ENCODE measurements at regions not wholly inside any gene's neighbourhood (a gene's known extent, or its start where the extent isn't known, plus 50 kb on each side); places are given as distances from the start of the nearest gene placed in this dataset.

DNA sequence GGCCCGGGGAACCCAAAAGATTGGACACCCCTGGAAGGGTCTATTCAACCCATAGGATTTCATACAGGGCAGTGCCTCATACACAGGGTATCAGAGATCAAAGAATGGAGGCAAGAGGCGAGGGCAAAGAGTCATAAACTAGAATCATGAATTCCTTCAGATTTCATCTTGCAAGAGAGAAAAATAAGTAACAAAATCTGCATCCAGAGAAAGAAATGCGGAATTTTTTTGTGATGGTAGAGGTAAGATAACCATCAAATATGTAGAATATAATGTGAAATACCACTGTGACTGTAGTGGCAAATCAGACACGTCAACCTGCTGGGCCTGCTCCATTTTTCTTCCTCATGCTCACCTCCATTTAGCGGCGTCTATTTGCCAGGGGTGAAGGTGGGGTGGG is 143.6 kb downstream of the SNX18 start:
- DNase-seq (no peak), ATAC-seq (ENCODE audit: low read depth) (no peak)
- no peaks in the 10 kb centered on the region for H3K27me3 Mint-ChIP-seq
- intact Hi-C loops (cut with micrococcal nuclease): no loop called here
- H3K4me3 Mint-ChIP-seq: no peak overlapping the region
- ChIA-PET POLR2A (interaction anchor here (1.4 kb wide), 1 partner anchor 15 kb away, joined by 3 read pairs; no protein-coding TSS in a partner anchor), CTCF (no interaction called here)
- peaks cover 8% of the 10 kb centered on the region for H3K4me1 Mint-ChIP-seq
- TF ChIP-seq, protein P1, sequence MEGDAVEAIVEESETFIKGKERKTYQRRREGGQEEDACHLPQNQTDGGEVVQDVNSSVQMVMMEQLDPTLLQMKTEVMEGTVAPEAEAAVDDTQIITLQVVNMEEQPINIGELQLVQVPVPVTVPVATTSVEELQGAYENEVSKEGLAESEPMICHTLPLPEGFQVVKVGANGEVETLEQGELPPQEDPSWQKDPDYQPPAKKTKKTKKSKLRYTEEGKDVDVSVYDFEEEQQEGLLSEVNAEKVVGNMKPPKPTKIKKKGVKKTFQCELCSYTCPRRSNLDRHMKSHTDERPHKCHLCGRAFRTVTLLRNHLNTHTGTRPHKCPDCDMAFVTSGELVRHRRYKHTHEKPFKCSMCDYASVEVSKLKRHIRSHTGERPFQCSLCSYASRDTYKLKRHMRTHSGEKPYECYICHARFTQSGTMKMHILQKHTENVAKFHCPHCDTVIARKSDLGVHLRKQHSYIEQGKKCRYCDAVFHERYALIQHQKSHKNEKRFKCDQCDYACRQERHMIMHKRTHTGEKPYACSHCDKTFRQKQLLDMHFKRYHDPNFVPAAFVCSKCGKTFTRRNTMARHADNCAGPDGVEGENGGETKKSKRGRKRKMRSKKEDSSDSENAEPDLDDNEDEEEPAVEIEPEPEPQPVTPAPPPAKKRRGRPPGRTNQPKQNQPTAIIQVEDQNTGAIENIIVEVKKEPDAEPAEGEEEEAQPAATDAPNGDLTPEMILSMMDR (IDR thresholded peaks at IDR 0.05): no peak
- H3K36me3 Mint-ChIP-seq (ENCODE audit: low read depth): no peaks in the 10 kb centered on the region
- H3K27ac Mint-ChIP-seq: no peak overlapping the region
- no peaks in the 10 kb centered on the region for H3K9me3 Mint-ChIP-seq

DNA sequence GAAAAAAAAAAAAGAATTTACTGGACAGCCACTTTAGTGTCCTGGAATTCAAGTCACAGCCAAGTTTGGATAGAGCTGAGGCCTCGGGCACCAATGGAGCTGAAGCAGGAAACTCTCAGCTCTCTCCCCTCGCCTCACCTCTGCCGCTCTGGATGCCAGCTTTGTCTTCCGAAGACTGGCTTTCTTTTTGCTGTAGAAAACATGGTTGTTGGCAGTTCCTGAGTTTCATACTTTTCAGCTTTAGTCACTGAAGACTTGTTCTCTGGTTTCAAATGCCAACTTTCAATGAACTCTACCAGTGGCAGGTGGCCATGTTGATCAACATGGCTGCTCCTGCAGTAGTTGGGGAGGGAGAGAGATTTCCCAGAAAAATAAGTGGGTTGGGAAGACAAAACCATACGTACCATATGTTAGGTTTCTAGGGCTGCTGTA is 142.2 kb downstream of the SNX18 start:
- Mint-ChIP-seq H3K27me3 (no peaks in the 10 kb centered on the region), H3K9me3 (no peaks in the 10 kb centered on the region), H3K27ac (no peak overlapping the region), H3K4me1 (peaks cover 15% of the 10 kb centered on the region), H3K4me3 (no peak overlapping the region), H3K36me3 (ENCODE audit: low read depth) (no peaks in the 10 kb centered on the region)
- intact Hi-C loops (cut with micrococcal nuclease): no loop called here
- ChIA-PET POLR2A (interaction anchor here (0.7 to 1.4 kb wide), 2 partner anchors 13 to 17 kb away, joined by 3 read pairs; no protein-coding TSS in a partner anchor), CTCF (no interaction called here)
- DNase-seq (no peak), ATAC-seq (ENCODE audit: low read depth) (no peak)
- TF ChIP-seq, protein P1 (IDR thresholded peaks at IDR 0.05): no peak

DNA sequence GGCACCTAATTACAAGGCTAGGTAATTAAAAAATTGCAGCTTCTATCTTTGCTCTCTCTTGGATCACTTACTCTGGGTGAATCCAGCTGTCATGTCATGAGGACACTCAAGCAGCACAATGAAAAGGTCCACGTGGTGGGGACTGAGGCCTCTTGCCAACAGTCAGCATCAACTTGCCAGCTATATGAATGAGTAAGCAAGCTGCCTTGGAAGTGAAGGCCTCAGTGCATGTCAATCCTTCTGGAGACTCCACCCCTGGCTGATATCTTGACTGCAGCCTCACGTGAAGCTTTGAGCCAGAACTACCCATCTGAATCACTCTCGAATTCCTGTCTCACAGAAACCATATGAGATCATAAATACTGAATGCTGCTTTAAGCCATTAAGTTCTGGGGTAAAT is 140.5 kb downstream of the SNX18 start:
- Mint-ChIP-seq H3K4me3 (no peak overlapping the region), H3K27ac (no peak overlapping the region), H3K36me3 (ENCODE audit: low read depth) (no peaks in the 10 kb centered on the region), H3K27me3 (no peaks in the 10 kb centered on the region), H3K4me1 (peaks cover 19% of the 10 kb centered on the region), H3K9me3 (no peaks in the 10 kb centered on the region)
- TF ChIP-seq, protein P1 (IDR thresholded peaks at IDR 0.05): no peak
- CTCF ChIA-PET: no interaction called here
- POLR2A ChIA-PET: no interaction called here
- no peak for DNase-seq
- no peak for ATAC-seq (ENCODE audit: low read depth)
- intact Hi-C loops (cut with micrococcal nuclease): no loop called here

DNA sequence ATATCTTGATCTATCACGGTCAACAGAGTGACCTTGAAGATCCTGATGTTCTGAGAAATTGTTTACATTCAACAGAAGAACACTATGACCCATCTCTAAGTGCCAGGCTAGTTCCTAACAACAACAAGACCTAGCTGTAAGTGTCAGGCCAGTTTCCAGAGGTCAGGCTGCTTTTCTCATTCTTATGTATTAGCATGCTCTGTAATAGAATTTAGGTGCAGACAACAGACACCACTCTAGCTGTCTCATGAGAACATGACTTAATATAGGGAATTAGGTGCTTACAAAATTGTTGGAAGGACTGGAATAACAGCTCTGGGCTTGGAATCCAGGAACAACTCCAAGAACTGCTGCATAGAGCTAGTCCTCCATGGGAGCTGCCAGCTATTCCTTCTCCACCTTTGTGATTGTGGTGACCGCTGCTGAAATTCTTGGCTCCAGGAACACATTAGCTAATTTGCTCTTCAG is 138.7 kb downstream of the SNX18 start:
- H3K27ac Mint-ChIP-seq: no peak overlapping the region
- peaks cover 29% of the 10 kb centered on the region for H3K4me1 Mint-ChIP-seq
- no peak overlapping the region for H3K4me3 Mint-ChIP-seq
- POLR2A ChIA-PET: no interaction called here
- no peaks in the 10 kb centered on the region for H3K27me3 Mint-ChIP-seq
- DNase-seq (no peak), ATAC-seq (ENCODE audit: low read depth) (no peak)
- no peaks in the 10 kb centered on the region for H3K9me3 Mint-ChIP-seq
- TF ChIP-seq, protein P1 (IDR thresholded peaks at IDR 0.05): no peak
- CTCF ChIA-PET: no interaction called here
- no peaks in the 10 kb centered on the region for H3K36me3 Mint-ChIP-seq (ENCODE audit: low read depth)
- intact Hi-C loops (cut with micrococcal nuclease): no loop called here

DNA sequence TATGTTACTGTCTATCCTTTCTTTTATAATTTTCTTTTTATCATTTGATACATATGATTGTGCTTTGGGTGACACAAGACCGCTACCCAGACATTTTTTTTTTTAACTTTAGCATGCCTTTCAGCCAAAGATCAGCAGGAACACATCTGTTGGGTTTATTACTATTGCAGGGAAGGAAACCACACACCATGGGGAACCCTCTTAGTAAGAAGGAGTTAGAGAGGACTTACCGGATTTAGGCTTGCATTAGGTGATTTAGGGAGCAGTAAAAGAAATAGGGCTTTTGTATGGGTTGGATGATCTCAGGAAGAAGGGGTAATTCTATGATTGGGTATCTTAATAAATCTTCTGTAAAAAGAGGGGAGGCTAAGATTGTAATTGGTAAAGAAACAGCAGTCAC is 138.2 kb downstream of the SNX18 start:
- ChIA-PET POLR2A (no interaction called here), CTCF (no interaction called here)
- DNase-seq (no peak), ATAC-seq (ENCODE audit: low read depth) (no peak)
- H3K4me1 Mint-ChIP-seq: peaks cover 33% of the 10 kb centered on the region
- H3K27me3 Mint-ChIP-seq: no peaks in the 10 kb centered on the region
- intact Hi-C loops (cut with micrococcal nuclease): no loop called here
- no peaks in the 10 kb centered on the region for H3K36me3 Mint-ChIP-seq (ENCODE audit: low read depth)
- no peak overlapping the region for H3K27ac Mint-ChIP-seq
- no peak overlapping the region for H3K4me3 Mint-ChIP-seq
- TF ChIP-seq, protein P1 (IDR thresholded peaks at IDR 0.05): no peak
- H3K9me3 Mint-ChIP-seq: no peaks in the 10 kb centered on the region

Measured in activated B cell treated with CpG ODN at 0.5 μM for 24 hours (primary cell).